ENCODE measurements at regions not wholly inside any gene's neighbourhood (a gene's known extent, or its start where the extent isn't known, plus 50 kb on each side); places are given as distances from the start of the nearest gene placed in this dataset.
"Not testable (repeated sequence)": the region's sequence is repeated elsewhere in the genome, so short reads cannot be mapped to it uniquely, and the experiment has no call there.

GRCh38 chr4:60296386-60296785, 903.7 kb upstream of the ADGRL3 start:
- no peak for DNase-seq

DNA sequence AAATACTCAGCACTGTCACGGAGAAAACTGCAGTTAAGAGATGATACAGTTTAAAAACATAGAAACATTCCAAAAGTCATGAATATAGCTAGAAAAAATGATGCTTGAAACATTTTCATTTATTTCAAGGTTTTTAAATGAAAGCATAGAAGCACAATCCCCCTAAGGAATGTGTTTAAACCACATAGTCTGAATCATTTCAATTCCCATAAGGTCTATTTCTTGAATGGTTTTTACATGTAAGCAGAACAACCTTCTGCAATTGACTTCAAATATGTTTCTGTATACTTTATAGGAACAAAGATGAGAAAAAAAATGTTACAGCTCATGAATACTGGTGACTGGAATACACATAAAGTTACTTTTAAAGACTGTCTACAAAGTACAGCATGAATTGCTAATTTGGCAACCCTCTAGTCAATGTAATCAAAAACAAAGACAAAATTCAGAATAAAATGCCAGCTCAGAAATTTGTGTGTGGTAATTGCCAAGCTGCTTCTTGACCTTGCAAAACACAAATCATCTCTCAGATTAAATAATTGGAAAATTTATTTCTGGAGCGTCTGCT, 886.4 kb upstream of the ADGRL3 start:
- no peak for DNase-seq

- no peak for DNase-seq
These were observed 885.7 kb upstream of the ADGRL3 start for GRCh38 chr4:60314416-60314815.

- DNase-seq: no peak
These were observed 884.5 kb upstream of the ADGRL3 start for GRCh38 chr4:60315586-60315985.

GRCh38 chr4:60326735-60327134, 873.4 kb upstream of the ADGRL3 start:
- DNase-seq: no peak

- no peak for DNase-seq
These were observed 872.5 kb upstream of the ADGRL3 start for GRCh38 chr4:60327651-60328050.

DNA sequence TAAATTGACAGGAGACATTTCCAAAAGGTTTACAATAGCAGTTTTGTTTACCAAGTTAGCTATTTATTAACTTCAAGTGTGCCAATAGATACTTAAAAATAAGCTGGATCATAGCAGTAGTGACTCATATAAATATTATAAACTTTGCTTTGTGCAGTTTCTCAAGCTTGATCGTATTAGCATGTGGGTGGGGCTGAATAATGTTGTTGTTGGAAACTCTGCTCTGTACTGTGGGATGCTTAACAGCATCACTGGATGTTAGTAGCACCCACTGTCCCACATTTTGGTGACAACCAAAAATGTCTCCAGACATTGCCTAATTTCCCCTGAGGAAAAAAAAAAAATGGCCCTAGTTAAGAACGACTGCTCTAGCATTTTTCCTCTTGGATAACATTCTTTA, 855.2 kb upstream of the ADGRL3 start:
- DNase-seq: no peak

GRCh38 chr4:60345392-60345791, 854.7 kb upstream of the ADGRL3 start:
- DNase-seq: no peak

DNA sequence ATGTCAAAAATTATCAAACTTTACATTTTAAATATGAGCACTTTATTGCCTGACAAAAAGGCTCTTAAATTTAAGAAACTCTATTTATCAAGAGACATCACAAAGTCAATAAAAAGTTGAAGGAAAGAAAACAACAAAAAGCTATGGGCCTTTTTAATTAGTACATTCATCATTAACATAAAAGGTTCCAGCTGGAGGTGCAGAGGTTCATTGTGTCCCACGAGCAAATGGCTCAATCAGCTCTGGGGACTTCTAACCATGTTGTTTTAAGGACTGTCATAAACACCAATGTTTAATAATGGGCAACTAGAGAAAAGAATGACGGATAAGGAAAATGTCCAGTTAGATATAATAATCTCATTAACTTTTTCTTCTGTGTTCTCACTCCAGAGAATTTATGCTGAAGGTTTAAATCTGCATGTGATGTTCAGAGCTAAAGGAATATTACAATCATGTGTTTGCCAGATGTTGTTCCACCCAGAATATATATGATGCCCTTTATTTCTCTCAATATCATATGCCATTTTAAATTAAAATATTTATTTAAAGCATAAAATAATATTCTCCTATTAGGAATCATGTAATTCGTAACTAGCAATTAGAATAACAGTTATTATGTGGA, 840.3 kb upstream of the ADGRL3 start:
- DNase-seq: no peak

GRCh38 chr4:60365176-60365575, 835.0 kb upstream of the ADGRL3 start:
- no peak for DNase-seq

DNA sequence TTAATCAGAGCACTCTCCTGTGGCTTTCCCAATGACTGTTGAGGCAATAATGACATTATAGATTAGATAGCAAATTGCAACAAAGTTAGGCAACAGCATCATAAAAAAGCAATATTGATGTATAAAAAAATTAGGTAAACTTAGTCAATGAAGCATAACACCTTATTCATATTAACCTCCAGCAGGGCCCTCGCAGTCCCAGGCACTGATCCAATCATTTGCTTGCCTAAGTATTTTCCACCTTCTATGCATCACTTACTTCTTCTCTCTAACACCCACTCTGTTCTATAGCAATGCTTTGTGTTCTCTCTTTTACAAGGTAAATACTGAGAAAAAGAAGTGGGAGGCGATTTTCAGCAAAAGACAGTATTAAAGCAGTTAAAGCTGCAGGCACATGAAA, 833.5 kb upstream of the ADGRL3 start:
- DNase-seq: peak in 3 of 56 donors; percentile 0 to 2 (median 2)

DNA sequence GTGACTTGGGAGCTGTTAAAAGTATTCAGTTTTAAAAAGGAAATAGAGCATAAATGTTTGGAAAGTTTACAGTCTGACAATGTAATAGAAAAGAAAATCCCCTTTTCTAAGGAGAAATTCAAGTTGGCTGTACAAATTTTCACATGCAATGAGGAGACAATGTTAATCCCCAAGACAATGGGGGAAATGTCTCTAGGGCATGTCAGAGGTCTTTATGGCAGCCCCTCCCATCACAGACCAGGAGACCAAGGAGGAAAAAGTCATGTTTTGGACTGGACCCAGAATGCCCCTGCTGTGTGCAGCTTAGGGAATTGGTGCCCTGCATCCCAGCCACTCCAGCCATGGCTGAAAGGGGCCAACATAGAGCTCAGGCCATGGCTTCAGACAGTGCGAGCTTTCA, 831.1 kb upstream of the ADGRL3 start:
- DNase-seq: no peak

GRCh38 chr4:60378010-60378409, 822.1 kb upstream of the ADGRL3 start:
- no peak for DNase-seq

DNA sequence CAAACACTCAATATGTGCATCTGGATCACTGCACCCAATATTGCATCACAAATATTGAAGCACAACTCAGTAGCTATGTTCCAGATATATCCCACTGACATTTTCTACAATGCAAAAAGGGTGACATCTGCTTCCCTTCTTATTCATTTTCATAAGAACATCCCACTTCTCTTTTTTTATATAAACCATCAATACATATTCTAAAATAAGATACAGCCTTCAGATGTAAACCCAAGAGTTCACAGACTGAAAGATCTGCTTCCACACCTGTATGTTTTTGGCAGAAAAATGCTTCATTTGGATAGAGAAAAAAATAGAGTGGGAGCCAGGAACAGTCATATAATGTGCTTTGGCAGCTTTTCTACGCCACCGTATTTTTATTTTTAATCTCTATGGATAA, 815.6 kb upstream of the ADGRL3 start:
- no peak for DNase-seq

- no peak for DNase-seq
These were observed 810.5 kb upstream of the ADGRL3 start for GRCh38 chr4:60389633-60390032.

GRCh38 chr4:60396341-60397049, 803.6 kb upstream of the ADGRL3 start:
- no peak for DNase-seq

DNA sequence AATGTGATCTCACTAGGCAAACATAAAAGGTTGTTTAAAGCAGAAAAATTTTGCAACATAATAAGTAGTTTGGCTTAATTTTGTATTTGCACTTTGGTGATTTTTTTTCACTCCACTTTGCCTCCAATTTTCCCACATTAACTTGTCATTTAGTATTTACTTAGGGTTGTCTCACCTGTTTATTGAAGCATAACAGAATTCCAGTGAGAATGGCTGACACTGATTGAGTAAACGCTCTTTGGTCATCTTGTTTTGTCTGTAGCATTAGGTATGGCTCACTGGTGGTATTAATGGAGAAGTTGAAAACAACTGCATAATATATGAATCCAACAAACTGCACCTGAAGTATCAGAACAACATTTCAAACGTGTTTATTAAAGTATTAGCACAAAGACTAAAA, 799.5 kb upstream of the ADGRL3 start:
- DNase-seq: no peak

DNA sequence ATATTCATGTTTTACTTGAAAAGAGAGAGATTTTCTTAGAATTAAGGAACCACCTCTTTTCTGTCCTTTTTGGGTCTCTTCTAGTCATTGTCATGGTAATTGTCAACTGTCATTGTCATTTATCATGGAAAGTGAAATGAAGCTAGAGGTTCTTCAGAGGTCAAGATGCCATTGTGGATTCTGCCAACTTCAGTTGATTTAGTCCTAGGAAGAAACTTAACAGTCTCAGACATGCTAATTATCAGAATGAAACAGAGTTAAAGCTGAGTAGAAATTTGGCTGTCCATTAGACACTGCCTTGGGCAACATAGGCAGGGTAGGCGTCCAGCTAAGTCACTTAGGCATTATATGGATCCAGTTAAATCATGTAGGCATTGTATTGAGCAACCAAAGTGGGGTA, 796.1 kb upstream of the ADGRL3 start:
- no peak for DNase-seq

- no peak for DNase-seq
These were observed 777.7 kb upstream of the ADGRL3 start for GRCh38 chr4:60422439-60422838.

DNA sequence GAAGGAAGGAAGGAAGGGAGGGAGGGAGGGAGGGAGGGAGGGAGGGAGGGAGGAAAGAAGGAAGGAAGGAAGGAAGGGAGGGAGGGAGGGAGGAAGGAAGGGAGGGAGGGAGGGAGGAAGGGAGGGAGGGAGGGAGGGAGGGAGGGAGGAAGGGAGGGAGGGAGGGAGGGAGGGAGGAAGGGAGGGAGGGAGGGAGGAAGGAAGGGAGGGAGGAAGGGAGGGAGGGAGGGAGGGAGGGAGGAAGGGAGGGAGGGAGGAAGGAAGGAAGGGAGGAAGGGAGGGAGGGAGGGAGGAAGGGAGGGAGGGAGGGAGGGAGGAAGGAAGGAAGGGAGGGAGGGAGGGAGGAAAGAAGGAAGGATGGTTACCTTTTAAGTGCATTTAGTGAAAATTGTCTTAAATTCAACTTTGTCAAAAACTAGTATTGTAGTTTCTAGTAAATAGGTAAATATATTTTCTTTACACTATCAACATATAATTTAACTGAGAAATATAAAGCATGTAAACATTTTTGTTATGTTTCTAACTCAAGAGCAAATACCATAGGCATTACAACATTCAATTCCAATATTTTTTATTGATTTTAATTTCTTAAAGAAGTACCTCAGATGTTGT, 776.4 kb upstream of the ADGRL3 start:
- not testable (repeated sequence) for DNase-seq

DNA sequence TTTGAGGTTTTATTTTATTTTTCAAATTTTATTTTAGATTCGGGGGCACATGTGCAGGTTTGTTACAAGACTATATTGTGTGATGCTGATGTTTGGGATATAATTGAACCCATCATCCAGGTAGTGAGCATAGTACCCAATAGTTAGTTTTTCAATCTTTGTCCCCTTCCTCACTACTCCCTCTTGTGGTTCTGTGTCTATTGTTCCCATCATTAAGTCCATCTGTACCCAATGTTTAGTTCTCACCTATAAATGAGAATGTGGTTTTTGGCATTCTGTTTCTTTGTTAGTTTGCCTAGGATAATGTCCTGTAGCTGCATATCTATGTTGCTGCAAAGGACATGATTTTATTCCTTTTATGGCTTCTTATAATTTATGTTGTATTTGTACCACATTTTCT, 767.2 kb upstream of the ADGRL3 start:
- DNase-seq: no peak

DNA sequence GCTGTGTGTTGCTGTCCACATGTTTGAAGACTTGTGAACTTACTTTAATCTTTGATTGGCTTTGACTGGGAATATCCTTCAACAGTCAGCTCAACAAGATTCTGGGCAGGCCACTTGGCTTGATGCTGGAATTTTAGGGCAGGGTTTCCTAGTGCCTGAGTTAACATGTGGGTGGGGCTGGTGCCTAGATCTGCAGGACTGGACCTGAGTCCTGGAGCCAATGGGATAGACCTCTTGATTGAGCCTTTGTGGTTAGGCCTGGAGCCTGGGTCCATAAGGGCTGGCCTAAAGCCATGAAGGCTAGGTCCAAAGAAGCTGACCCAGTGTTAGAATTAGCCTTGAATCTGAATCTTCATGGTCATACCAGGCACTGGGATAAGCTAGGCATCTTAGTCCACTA, 757.1 kb upstream of the ADGRL3 start:
- DNase-seq: no peak

GRCh38 chr4:60443796-60444195, 756.3 kb upstream of the ADGRL3 start:
- no peak for DNase-seq

Measured in amygdala (tissue), 56 donors.